Parathyroid adenoma (tissue), 2 donors: ENCODE measurements at regions not wholly inside any gene's neighbourhood (a gene's known extent, or its start where the extent isn't known, plus 50 kb on each side); places are given as distances from the start of the nearest gene placed in this dataset.

Source experiments
- H2AFZ ChIP-seq: fragments of 300-600 bp; sonication (generic); one replicate; pipeline ENCODE4 v1.7.0; 2017; ENCODE audit warnings: antibody characterized with exemption, mild to moderate bottlenecking
- H3K27ac ChIP-seq: fragments of 300-600 bp; sonication (generic); one replicate; pipeline ENCODE4 v1.7.0; 2017
- H3K27me3 ChIP-seq: fragments of 300-600 bp; sonication (generic); one replicate; pipeline ENCODE4 v1.7.0; 2017; ENCODE audit warnings: low read length; ENCODE audit not compliant: control insufficient read depth, insufficient read depth
- H3K36me3 ChIP-seq: fragments of 300-600 bp; sonication (generic); one replicate; pipeline ENCODE4 v1.7.0; 2017; ENCODE audit warnings: low read length; ENCODE audit not compliant: control insufficient read depth, insufficient read depth
- H3K4me1 ChIP-seq: fragments of 300-600 bp; sonication (generic); one replicate; pipeline ENCODE4 v1.7.0; 2017; ENCODE audit warnings: control low read depth
- H3K4me2 ChIP-seq: fragments of 300-600 bp; sonication (generic); one replicate; pipeline ENCODE4 v1.7.0; 2017; ENCODE audit warnings: low read length
- H3K4me3 ChIP-seq: fragments of 300-600 bp; sonication (generic); one replicate; pipeline ENCODE4 v1.7.0; 2017; ENCODE audit warnings: low read depth, low read length
- H3K79me2 ChIP-seq: fragments of 300-600 bp; sonication (generic); one replicate; pipeline ENCODE4 v1.7.0; 2017; ENCODE audit warnings: control low read depth
- H3K9ac ChIP-seq: fragments of 300-600 bp; sonication (generic); one replicate; pipeline ENCODE4 v1.7.0; 2017; ENCODE audit warnings: mild to moderate bottlenecking
- H3K9me3 ChIP-seq: fragments of 300-600 bp; sonication (generic); one replicate; pipeline ENCODE4 v1.7.0; 2017; ENCODE audit warnings: low read length; ENCODE audit not compliant: control insufficient read depth
- TF ChIP-seq, protein P1 (sequence below): fragments of 300-600 bp; sonication (generic); IDR thresholded peaks from one replicate; pipeline ENCODE4 v1.7.0; 2017; ENCODE audit warnings: antibody characterized with exemption, mild to moderate bottlenecking
- donor health status: primary hyperparathyroidism.

- Histone ChIP-seq H3K27me3 (no peaks in the 10 kb centered on the region), H3K9ac (no peak overlapping the region), H3K4me2 (no peak overlapping the region), H3K4me1 (no peaks in the 10 kb centered on the region), H3K9me3 (no peaks in the 10 kb centered on the region), H3K36me3 (no peaks in the 10 kb centered on the region), H3K4me3 (no peak overlapping the region), H3K27ac (no peak overlapping the region), H2AFZ (no peak overlapping the region), H3K79me2 (no peaks in the 10 kb centered on the region)
- TF ChIP-seq, protein P1, sequence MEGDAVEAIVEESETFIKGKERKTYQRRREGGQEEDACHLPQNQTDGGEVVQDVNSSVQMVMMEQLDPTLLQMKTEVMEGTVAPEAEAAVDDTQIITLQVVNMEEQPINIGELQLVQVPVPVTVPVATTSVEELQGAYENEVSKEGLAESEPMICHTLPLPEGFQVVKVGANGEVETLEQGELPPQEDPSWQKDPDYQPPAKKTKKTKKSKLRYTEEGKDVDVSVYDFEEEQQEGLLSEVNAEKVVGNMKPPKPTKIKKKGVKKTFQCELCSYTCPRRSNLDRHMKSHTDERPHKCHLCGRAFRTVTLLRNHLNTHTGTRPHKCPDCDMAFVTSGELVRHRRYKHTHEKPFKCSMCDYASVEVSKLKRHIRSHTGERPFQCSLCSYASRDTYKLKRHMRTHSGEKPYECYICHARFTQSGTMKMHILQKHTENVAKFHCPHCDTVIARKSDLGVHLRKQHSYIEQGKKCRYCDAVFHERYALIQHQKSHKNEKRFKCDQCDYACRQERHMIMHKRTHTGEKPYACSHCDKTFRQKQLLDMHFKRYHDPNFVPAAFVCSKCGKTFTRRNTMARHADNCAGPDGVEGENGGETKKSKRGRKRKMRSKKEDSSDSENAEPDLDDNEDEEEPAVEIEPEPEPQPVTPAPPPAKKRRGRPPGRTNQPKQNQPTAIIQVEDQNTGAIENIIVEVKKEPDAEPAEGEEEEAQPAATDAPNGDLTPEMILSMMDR = no peak
Measured at GRCh38 chr5:111643499-111643898, 113.5 kb downstream of the NREP start.

DNA sequence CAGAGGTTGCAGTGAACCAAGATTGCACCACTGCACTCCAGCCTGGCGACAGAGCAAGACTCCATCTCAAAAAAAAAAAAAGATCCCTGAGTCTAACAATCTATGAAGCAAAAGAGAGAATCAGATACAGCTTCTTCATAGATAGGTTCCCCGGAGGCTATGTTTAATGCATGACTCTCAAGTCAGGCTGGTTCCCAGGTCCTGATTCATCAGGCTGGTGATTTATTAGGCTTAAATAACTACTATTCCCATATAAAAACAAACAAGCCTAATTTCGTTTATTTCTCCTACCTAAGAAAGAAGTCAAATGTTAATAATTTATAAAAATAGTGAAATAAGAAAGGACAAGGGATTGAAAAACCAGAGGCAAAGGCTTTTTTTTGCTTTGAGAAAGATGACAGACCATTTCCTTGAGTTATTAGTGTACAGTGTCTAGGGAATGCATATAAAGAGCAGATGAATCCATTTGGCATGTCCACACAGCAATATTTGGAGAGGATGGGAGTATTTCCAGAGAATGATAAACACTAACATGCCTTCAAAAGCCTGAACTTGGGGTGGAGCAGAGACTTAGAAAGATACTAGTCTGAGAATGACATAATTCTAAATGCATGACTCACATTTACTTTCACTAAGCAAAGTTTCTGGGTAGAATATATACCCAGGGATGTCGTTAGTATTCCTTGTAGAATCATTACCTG lies 115.3 kb downstream of the NREP start:
- Histone ChIP-seq H3K79me2 (no peaks in the 10 kb centered on the region), H3K27me3 (no peaks in the 10 kb centered on the region), H3K27ac (no peak overlapping the region), H3K4me2 (no peak overlapping the region), H3K36me3 (no peaks in the 10 kb centered on the region), H3K4me1 (no peaks in the 10 kb centered on the region), H3K4me3 (no peak overlapping the region), H3K9me3 (no peaks in the 10 kb centered on the region), H3K9ac (no peak overlapping the region), H2AFZ (no peak overlapping the region)
- TF ChIP-seq, protein P1 = no peak

DNA sequence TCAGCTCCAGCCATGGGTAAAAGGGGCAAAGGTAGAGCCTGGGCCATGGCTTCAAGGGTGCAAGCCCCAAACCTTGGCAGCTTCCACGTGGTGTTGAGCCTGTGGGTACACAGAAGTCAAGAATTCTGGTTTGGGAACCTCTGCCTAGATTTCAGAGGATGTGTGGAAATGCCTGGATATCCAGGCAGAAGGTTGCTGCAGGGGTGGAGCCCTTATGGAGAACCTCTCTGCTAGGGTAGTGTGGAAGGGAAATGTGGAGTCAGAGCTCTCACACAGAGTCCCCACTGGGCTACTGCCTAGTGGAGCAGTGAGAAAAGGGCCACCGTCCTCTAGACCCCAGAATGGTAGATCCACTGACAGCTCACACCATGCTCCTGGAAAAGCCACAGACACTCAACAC lies 117.1 kb downstream of the NREP start:
- no peaks in the 10 kb centered on the region for H3K36me3 ChIP-seq
- no peaks in the 10 kb centered on the region for H3K27me3 ChIP-seq
- TF ChIP-seq, protein P1 = no peak
- no peak overlapping the region for H3K4me3 ChIP-seq
- no peaks in the 10 kb centered on the region for H3K9me3 ChIP-seq
- H2AFZ ChIP-seq = no peak overlapping the region
- H3K9ac ChIP-seq = no peak overlapping the region
- H3K79me2 ChIP-seq = no peaks in the 10 kb centered on the region
- no peak overlapping the region for H3K27ac ChIP-seq
- no peak overlapping the region for H3K4me2 ChIP-seq
- H3K4me1 ChIP-seq = peaks cover 13% of the 10 kb centered on the region

DNA sequence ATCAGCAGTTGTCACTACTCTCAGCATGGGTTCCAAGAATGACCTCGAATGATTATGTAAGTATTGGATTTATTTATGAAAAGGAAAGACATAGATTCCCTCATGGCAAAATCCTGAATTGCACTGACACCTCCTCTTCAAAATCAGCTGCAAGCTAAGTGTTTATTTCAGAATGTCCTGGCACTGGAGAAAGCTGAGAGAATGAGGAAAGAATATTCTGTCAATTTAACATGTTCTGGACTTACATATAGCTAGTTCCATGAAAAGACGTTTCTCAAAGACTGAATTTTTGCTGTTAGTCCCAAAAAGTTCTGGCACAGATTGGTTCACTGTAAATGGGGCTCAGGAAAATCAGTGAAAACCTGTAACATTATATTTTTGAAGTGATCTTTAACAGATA lies 120.3 kb downstream of the NREP start:
- TF ChIP-seq, protein P1 = no peak
- no peak overlapping the region for H3K4me3 ChIP-seq
- H3K79me2 ChIP-seq = no peaks in the 10 kb centered on the region
- no peaks in the 10 kb centered on the region for H3K9me3 ChIP-seq
- H3K27ac ChIP-seq = no peak overlapping the region
- H3K4me2 ChIP-seq = no peak overlapping the region
- no peak overlapping the region for H2AFZ ChIP-seq
- H3K36me3 ChIP-seq = no peaks in the 10 kb centered on the region
- H3K27me3 ChIP-seq = no peaks in the 10 kb centered on the region
- H3K9ac ChIP-seq = no peak overlapping the region
- peaks cover 13% of the 10 kb centered on the region for H3K4me1 ChIP-seq
